ENCODE measurements at regions not wholly inside any gene's neighbourhood (a gene's known extent, or its start where the extent isn't known, plus 50 kb on each side); places are given as distances from the start of the nearest gene placed in this dataset.
A peak's percentile ranks its signal among the peaks of the same experiment; 100 is the strongest.

DNA sequence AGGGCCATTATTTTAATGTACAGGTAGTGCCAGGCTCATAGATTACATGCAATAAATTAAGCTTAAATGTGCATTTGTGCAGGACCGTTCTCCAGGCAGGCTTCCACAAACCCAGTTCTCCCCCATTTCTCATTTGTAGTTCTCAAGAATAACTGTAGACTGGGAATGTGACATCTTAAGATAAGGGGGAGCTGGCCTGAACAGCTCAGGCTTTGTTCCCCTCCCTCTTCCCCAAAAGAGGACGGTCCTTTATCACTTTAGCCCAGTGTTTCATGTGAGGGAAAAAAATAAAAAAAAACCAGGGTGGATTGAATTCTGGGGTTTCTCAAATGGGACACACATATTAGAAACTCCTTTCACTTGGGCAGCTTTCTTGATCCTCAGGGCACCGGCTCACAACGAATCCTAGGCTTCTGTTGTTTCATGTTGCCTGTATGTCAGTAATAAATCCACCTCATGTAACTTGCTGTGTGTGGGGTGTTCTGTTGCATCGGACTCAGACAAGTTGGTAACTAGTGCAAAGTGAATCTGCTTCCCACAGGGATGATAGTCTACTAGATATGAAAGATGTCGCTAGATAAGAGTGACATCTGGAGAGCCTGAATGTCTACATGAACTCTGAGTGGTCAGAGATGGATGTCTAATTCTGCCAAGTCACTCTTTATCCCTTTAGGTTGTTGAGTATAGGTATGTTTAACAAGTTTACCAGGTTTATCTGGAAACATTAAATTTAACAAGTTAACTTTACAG lies 2030.6 kb upstream of the NUDT12 start:
- DNase-seq (ENCODE audit: low spot score): no peak

DNA sequence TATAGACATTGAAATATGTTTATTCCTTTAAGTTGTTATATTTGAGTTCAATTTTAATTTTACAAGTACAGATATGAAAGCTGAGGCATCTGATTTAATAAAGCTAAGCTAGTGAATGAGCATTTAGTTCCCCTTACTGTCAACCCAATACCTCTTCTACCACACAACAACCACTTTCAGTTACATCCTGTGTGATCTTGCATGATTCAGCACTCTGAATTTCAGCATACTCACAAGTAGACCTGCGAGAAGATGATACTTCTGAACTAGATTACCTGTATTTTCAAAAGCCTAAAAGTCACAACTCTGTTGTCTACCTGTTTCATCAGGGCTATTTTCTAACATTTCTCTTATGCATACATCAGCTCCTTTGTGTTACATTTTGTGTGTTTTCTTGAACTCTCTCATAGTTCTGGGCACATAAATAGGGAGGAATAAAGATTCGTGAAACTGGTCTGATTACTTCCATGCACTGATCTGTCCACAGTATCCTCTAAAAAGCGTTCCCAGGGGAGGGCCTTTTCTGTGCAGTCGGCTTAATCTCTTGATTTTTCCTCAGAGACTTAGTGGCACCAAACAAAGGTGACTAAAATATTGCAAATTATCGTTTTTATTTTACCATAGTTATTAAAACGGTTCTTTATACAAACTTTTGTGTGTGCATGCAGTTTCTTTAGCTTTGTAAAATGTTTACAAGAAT lies 2025.5 kb upstream of the NUDT12 start:
- DNase-seq (ENCODE audit: low spot score): no peak

DNA sequence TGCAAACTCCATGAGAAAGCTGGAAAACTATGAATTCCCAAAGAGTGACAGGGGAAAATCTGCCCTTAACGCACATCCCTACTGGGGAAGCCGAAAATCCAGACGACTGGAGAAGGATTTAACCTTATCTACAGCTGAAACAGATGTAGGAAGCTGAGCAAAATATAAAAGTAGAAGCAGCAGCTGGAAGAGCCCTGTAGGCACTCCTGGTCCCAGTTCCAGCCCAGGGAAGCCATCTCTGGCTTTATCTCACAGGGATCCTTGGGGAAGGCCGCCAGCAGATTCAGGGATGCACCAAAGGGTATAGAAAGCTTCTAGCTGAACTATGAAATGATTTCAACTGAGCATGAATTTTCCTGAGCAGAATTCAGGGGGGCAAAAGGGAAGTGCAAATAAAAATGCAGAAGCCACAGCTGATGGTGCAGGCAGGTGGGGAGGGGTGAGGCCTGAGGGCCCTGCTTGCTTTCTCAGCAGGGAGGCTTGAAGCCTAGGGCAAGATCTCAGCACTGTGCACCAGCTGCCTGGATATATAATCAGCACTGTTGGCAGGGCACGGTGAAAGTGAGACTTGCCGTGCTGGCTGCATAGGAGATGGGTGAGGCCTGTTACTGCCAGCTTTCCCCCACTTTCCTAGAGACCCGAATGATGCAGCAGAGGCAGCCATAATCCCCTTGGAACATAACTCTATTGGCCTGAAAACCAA lies 2019.5 kb upstream of the NUDT12 start:
- no peak for DNase-seq (ENCODE audit: low spot score)

DNA sequence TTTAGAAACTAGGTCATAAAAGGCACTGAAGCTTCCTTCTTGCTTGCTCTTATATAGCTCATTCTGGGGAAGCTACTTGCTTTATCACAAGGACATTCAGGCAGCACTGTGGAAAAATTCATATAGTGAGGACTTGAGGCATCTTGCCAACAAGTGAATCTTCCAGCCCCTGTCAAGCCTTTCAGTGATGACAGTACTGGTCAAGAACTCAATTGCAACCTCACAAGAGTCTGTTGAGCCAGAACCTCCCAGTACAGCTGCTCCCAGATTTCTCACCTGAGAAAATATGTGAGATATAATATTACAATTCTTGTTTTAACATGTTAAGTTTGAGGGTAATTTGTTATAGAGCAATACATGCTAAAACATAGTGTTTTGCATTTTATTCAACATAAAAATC lies 2011.0 kb upstream of the NUDT12 start:
- no peak for DNase-seq (ENCODE audit: low spot score)

DNA sequence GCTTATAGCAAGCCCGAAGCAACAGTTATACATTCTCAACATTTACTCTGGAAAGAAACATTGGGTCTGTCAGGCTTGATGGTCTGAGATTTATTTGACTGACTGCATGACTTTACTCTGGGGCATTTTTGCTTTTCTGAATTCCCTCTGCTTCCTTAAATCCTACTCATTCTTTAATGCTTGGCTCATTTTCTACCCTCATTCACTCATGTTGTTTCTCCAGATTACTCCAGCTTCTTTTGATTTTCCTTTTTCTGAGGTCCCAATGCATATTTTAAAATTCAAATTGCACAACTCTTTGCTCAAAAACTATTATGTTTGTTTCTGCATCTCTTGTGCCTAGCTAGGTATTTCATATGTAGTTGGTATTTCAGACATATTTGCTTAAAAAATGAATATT lies 2002.9 kb upstream of the NUDT12 start:
- no peak for DNase-seq (ENCODE audit: low spot score)

DNA sequence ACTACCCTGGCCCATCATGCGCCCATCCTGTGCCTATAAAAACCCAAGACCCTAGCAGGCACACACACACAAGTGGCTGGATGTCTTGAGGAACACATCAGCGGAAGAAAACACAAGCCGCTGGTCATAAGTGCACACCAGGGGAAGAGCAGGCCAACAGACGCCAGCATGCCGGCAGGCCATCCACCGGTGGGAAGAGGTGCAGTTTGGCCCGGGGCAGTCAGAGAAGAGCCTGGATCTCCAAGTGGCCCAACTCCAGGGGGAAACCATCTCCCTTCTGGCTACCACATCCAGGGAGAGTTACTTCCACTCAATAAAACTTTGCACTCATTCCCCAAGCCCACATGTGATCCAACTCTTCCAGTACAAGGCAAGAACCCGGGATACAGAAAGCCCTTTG lies 2001.3 kb upstream of the NUDT12 start:
- no peak for DNase-seq (ENCODE audit: low spot score)

DNA sequence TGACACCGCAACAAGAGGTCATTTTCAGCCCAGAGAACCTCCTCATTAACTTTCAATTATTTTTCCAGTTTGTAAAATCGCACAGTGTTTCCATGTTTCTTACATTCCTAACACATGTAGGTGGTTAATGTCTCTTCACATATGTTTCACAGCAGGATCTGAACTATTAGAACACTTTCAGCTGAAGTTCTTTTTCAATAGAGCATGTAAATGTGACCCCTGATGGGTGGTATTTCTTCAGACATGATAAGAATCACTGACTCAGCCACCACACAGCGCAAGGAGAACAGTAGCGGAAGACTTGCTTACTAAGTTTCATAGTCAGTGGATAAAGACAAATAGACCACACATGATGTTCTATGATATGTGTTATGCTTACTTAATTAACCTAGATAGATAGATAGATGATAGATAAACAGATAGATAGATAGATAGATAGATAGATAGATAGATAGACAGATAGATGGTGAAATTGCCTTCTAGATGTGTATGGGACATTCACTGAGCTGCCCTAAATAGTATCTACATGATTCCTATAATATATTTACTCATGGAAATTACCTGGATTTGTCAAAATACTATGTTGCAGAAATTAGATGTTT lies 1992.1 kb upstream of the NUDT12 start:
- no peak for DNase-seq (ENCODE audit: low spot score)

DNA sequence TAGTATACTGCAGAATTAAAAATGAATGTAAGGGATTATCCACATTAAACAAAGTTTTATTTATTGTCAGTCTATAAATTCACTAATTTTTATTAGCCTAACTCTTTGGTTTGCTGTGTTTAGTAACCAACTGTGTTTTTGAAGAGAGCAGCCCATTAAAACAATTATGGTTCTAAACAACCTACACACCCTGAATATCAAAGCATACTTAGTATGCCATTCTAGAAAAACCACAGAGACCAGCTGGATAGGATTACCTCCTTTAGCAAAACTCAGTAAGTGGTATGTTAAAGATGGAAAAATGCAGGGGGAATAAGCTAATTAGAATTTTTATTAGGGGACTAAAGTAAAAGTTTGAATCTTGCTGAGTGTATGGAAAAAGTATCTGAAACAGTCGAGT lies 1981.7 kb upstream of the NUDT12 start:
- no peak for DNase-seq (ENCODE audit: low spot score)

DNA sequence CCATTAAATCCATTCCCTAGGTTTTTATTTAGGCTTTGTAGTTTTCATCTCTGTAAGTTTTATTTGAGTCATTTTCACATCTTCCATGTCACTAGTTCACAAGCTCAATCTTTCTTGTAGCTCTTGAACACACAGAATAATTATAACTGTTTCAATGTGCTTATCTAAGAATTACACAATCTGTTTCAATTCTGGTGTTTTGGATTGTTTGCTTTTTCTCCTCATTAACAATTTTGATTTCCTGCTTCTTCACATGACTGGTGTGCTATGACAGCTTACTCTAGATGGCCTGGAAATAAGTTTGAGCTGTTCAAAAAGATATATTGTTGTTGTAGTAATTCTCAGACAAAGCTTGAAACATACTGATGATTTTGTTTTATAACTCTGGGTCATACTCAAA lies 1974.1 kb upstream of the NUDT12 start:
- no peak for DNase-seq (ENCODE audit: low spot score)

DNA sequence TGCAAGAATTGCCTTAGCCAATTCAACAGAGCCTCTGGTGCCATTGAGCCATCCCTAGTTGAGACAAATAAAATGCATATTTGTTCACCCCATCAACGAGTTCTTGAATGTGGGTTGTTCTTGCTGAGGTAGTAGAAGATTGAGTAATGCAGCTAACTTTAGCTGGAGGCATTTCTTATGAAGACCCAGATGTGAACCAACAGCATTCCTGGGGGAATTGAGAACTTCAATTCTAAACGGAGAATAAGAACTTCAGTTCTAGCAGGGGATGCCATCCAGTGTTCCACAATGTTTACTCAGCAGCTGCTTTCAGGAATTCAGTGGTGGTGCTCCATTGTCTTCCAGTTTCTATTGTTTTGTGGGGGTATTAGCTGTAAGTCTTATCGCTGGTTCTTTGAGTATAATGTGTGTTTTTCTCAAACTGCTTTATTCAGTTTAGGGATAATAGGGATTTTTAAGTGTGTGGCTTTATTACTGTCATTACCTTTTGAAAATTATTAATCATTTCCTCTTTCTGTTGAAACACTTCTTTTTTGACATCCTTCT lies 1968.2 kb upstream of the NUDT12 start:
- no peak for DNase-seq (ENCODE audit: low spot score)

DNA sequence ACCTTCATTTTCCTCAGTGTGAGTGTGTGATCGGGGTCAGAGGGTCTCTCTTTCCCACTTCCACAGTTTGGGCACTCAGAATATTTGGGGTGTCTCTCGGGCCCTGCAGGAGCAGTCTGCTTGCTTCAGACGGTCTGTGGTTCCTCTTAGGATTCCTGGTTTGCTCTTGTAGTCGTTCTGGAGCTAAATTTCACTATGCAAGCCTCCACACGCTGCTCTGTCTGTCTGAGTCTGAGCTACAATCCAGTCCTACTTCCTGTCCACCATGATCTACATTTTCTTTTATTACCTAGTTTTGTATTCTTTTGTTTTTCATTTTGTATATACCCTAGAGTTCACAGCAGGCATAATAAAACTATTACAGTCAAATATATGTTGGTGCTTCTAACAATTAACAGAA lies 1967.3 kb upstream of the NUDT12 start:
- no peak for DNase-seq (ENCODE audit: low spot score)

DNA sequence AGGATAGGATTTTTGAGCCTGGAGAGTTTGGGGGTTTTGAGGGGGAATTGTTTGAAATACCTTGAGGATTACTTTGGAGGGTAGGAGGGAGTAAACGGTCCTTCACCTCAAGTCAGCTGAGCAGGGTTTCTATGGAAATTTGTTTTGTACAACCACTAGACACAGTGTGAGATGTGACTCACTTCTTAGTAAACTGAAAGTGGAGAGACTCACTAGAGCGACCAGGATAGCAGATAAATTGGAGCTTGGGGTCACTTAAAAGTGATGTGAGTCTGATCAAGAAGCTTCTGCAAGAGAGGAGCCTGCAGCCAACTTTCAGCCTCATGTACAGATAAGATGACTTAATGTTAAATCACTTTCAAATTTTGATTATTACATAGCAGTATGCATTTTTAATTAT lies 1945.9 kb upstream of the NUDT12 start:
- no peak for DNase-seq (ENCODE audit: low spot score)

DNA sequence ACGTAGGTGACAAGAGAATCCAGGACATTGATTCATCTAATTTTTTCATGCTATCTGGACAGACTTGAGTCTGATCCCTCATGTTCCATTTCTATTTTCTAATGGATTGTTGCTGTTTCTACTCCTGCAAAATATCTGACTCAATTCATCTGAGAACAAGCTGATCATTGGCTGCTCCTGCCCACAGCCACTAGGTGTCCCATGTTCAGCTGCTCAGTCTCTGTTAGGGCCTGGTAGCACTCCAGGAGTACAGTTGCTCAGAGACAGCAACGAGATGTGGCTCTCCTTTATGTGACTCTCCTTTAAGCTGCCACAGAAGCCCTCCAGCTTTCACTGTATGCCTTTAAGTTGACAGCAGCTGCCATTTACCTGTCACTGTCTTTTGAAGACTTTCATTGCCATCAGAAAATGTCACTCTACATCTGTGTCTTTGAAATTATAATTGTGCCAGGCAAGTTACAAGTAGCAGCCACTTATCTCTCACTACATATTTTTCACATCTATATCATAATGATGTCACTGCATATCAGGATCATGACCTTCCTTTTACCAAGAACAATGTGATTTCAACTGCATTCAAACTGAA lies 1944.2 kb upstream of the NUDT12 start:
- peak; percentile 58 for DNase-seq (ENCODE audit: low spot score)

DNA sequence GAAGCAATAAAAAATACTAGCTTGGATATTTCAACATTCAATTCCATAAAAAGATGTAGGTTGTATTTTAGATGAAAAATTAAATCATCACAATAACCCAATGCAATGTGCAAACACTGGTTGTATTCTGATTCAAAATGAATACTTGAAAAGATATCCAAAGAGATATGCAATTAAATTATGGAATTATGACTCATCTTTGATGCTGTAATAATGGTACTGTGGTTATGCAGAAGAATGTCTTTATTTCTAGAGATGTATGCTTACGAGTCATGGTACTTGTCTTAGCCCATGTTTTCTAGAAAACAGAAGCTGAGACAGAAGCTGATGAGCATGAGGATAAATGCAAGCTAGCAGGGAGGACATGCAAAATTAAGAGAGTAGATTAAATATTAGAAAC lies 1941.4 kb upstream of the NUDT12 start:
- DNase-seq (ENCODE audit: low spot score): no peak

DNA sequence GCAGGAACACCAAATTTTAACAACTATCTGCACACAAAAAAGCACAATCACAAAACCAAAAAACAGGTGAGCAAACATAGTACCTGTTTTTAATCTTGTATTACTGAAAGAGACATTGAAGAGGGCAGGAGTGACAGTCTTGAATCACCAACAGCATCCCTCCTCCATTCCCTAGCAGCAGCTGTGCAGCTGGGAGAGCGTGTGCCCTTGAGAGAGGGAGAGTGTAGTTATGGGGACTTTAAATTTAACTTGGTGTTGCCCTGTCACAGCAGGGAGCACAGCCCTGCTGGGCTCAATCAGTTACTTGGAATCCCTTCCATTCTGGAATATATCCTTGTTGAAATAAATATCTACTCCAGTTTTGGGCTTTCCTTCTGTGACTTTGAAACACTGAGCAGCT lies 1938.7 kb upstream of the NUDT12 start:
- no peak for DNase-seq (ENCODE audit: low spot score)

DNA sequence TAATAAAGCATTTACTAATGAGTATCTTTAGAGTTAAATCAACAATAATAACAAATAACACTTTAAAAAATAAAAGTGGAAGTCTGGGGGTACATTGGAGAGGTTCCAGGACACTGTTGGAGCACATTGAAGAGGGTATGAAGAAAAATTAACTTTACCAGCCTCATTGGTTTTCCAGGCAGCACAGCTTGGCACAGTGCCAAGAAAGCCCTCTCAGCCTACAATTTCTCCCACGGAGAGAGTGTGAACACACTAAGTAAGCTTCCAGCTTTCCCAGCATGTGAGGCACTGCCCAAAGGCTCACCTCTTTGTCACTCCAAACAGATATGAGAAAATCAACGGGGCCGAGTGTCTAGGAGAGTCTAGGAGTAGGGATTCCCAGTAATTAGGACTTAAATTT lies 1912.8 kb upstream of the NUDT12 start:
- no peak for DNase-seq (ENCODE audit: low spot score)

DNA sequence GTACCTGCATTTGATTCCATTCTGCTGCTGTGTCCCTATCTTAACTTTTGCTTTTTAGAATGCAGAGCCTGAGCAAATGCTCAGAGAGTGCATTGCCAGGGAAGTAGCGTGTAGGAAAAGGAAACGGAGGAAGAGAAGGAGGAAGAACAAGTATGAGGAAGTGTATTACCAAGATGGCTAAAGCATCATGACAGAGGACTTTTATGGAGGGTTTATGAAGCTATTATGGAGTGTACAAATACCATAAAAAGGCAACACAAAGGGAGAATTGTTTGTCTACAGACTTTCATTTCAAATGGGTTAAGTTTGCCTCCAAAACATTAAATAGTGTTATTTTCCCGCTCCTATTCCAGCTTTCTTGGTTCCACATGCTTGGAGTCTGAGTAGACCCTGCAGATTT lies 1899.8 kb upstream of the NUDT12 start:
- no peak for DNase-seq (ENCODE audit: low spot score)

DNA sequence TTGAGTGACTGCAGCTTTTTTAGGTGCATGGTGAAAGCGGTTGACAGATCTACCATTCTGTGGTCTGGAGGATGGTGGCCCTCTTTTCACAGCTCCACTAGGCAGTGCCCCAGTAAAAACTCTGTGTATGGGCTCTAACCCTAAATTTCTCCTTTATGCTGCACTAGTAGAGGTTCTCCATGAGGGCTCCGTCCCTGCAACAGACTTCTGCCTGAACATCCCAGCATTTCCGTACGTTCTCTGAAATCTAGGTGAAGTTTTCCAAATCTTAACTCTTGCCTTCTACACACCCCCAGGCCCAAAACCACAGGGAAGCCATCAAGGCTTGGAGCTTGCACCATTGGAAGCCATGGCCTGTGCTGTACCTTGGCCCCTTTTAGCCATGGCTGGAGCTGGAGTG lies 1898.1 kb upstream of the NUDT12 start:
- DNase-seq (ENCODE audit: low spot score): no peak

DNA sequence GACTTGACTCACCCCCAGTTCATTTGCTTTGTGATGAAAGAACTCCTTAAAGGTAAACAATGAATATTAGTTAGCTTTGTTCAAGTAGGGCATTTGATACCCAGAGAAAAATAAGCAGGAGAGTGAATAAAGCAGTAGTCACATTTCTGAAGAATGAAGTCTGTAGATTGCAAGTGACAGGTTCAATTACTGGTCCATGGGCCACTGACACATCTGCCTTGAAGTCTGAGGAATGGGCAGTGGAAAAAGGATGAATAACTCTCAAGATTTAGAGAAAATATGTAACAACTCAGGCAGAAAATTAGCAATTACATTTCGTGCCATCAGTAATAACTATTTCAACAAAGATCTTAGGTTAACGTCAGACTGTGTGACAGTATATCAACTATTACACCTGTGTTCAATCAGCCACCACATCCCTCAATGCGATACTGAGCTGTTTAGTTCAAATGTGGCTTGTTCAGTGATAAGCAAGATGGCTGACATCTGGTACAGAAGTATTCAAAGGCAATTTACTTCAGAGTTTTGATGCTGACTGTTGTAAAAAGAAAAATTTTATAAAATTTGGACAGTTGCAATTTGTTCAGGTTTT lies 1890.7 kb upstream of the NUDT12 start:
- DNase-seq (ENCODE audit: low spot score): no peak

DNA sequence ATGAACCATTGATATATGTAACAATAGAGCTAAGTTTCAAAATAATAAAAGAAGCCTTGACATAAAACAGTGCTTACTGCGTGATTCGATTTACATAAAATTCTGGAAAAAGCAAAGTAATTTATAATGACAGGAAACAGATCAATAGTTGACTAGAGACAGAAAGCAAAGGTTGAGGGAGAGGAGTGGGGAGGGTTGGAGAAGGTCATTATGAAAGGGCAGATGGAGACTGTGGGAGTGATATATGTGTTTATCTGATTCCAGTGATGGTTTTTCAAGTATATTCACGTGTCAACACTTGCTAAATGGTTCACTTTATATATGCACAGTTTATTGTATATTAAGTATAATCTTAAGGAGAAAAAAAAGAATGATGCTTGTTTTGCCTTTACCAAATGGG lies 1885.7 kb upstream of the NUDT12 start:
- DNase-seq (ENCODE audit: low spot score): no peak

DNA sequence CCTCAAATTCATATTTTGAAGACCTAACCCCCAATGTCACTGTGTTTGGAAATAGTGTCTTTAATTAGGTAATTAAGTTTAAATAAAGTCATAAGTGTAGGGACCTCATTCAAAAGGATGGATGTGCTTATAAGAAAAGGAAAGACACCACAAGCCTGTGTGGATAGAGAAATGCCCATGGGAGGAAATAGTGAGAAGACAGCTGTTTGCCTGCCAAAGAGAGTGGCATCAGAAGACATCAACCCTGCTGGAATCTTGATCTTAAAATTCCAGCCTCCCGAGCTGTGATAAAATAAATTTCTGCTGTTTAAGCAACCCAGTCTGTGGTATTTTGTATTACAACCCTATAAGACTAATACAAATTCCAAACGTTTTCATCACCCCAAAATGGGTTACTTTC lies 1867.9 kb upstream of the NUDT12 start:
- no peak for DNase-seq (ENCODE audit: low spot score)
